ENCODE measurements at regions not wholly inside any gene's neighbourhood (a gene's known extent, or its start where the extent isn't known, plus 50 kb on each side); places are given as distances from the start of the nearest gene placed in this dataset.

DNA sequence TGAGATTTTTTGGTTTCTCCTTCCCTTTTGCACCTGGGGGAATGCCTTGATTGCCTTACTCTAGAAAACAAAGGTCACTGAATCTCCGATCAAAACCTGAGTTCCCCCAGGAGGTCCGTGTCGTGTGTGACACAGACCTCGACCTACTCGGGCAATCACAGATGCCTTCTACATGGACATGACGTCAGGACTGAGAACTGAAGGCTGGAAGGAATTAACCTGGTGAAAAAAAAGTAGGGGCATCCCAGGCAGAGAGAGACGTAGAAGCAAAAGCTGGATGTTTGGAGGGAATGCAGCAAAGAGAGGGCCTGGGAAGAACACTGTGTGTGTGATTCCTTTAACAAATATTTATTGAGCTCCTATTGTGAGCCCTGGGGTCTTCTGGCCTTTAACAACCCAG is 178.0 kb downstream of the PRDM2 start:
- no peak for DNase-seq
- no peaks in the 10 kb centered on the region for H3K36me3 Mint-ChIP-seq
- no peaks in the 10 kb centered on the region for H3K9me3 Mint-ChIP-seq
- H3K4me1 Mint-ChIP-seq (ENCODE audit: low read depth) = no peaks in the 10 kb centered on the region
- no peak overlapping the region for H3K27ac Mint-ChIP-seq
- POLR2A ChIA-PET = no interaction called here
- H3K27me3 Mint-ChIP-seq = no peaks in the 10 kb centered on the region
- CTCF ChIA-PET = no interaction called here
- intact Hi-C loops (cut with micrococcal nuclease) = no loop called here
- H3K4me3 Mint-ChIP-seq = no peak overlapping the region

DNA sequence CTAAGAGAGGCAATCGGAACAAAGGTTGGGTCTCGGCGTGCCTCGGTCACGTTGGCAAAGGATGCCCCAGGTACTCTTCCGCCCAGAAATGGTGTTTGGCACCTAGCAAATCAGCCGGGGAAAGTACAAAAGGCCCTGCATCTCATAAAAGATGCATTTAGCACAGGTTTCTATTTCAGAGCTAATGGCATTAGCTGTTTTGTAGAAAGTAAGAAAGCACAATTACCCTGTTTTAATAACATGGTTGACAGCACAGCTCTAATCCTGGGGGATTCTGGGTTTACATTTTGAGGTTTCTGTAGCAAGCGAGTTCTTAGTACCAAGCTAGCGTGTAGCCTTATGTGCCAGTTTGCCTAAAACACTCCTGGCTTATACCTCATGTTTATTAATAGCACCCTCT is 178.5 kb downstream of the PRDM2 start:
- Mint-ChIP-seq H3K36me3 (no peaks in the 10 kb centered on the region), H3K9me3 (no peaks in the 10 kb centered on the region)

DNA sequence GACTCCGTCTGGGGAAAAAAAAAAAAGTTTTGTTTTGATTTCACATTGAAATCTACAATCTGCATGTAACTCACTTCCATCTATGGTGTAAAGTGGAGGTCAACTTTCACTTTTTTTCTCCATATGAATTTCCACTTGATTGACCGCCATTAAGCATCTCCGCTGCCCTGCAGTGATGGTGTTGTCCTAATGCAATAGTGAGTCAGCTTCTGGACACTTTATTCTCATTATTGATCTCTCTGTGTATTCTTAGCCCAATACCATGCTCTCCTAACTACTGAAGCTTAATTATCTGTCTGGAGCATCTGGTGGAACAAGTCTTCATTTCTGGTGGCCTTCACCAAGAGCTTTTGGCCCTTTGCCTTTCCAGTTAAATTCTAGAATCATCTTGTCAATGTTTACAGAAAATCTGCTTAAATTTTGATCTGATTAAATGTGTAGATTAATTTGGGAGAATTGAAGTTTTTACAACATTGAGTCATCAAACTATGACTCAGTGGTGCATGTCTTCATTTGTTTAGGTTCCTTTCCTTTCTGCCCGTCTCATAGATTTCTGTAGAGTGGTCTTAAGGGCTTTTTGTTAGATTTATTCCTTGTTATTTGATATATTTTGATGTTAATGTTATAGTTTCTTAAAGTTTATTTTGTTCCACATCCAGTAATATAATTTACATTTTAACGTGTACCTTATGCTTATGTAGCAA is 181.5 kb downstream of the PRDM2 start:
- H3K27ac Mint-ChIP-seq = no peak overlapping the region
- intact Hi-C loops (cut with micrococcal nuclease) = no loop called here
- H3K4me3 Mint-ChIP-seq = no peak overlapping the region
- H3K27me3 Mint-ChIP-seq = peaks cover 3% of the 10 kb centered on the region
- ChIA-PET CTCF (no interaction called here), POLR2A (no interaction called here)
- no peaks in the 10 kb centered on the region for H3K4me1 Mint-ChIP-seq (ENCODE audit: low read depth)
- DNase-seq = no peak
- no peaks in the 10 kb centered on the region for H3K36me3 Mint-ChIP-seq
- H3K9me3 Mint-ChIP-seq = no peaks in the 10 kb centered on the region

More for the DNA sequence above, 178.5 kb downstream of the PRDM2 start:
- Mint-ChIP-seq H3K4me3 (no peak overlapping the region), H3K27ac (no peak overlapping the region), H3K4me1 (ENCODE audit: low read depth) (no peaks in the 10 kb centered on the region), H3K27me3 (no peaks in the 10 kb centered on the region)
- POLR2A ChIA-PET = no interaction called here
- CTCF ChIA-PET = no interaction called here
- intact Hi-C loops (cut with micrococcal nuclease) = no loop called here
- no peak for DNase-seq

DNA sequence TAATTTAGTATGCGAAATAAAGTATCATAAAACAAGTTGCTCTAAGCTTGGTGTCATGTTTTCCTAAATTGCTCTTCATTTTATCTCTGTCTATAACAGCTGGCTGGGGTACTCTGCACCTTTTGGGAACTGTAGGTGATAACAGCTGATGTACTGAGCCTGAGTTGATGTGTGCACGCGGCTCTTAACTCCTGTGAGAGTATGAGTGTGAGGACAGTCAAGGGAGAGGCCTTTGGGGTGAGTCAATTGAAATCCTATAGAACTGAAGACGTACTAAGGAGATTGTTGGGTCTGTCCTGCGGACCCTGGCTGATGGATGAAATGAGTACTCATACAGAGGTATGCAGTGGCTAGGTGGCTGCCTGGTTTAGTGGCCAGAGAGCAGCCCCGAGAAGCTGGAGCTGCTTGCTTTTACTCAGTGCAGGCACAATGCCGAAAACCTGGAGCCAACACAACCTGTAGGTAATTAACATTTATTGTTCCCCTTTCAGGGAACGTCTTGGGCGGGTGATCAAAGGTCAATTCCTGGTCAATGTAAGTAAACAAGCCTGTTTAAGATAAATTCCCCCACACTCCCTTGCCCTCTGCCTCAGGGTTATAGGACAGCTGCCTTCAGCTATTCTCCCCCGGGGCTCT is 188.5 kb downstream of the PRDM2 start:
- no peak overlapping the region for H3K27ac Mint-ChIP-seq
- H3K9me3 Mint-ChIP-seq = peaks cover 4% of the 10 kb centered on the region
- H3K4me1 Mint-ChIP-seq (ENCODE audit: low read depth) = peaks cover 2% of the 10 kb centered on the region
- POLR2A ChIA-PET = no interaction called here
- DNase-seq = no peak
- no peak overlapping the region for H3K4me3 Mint-ChIP-seq
- H3K36me3 Mint-ChIP-seq = peaks cover 3% of the 10 kb centered on the region
- H3K27me3 Mint-ChIP-seq = peaks cover 30% of the 10 kb centered on the region
- CTCF ChIA-PET = no interaction called here
- intact Hi-C loops (cut with micrococcal nuclease) = no loop called here

DNA sequence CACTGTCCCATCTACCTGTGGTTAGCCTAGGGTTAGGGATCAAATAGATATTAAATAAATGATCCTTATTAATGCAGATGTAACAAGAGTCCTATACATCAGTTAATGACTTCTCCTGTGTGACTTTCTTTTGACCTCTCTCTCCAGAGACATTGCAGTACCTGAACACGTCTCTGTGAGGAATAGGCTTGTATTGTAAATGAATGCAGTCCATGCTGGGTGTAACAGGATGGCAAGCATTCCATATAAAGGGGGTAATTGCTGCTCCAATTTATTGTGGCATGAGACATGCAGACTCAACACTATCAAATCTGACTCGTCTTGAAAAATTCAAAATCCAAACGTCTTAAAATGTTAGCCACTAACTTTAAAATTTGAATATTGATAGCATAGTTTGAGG is 189.5 kb downstream of the PRDM2 start:
- H3K9me3 Mint-ChIP-seq = peaks cover 4% of the 10 kb centered on the region
- H3K36me3 Mint-ChIP-seq = peaks cover 3% of the 10 kb centered on the region
- no peak overlapping the region for H3K27ac Mint-ChIP-seq
- no peak overlapping the region for H3K4me3 Mint-ChIP-seq
- H3K27me3 Mint-ChIP-seq = peaks cover 41% of the 10 kb centered on the region
- CTCF ChIA-PET = no interaction called here
- POLR2A ChIA-PET = no interaction called here
- H3K4me1 Mint-ChIP-seq (ENCODE audit: low read depth) = peaks cover 2% of the 10 kb centered on the region
- intact Hi-C loops (cut with micrococcal nuclease) = no loop called here
- DNase-seq = no peak

DNA sequence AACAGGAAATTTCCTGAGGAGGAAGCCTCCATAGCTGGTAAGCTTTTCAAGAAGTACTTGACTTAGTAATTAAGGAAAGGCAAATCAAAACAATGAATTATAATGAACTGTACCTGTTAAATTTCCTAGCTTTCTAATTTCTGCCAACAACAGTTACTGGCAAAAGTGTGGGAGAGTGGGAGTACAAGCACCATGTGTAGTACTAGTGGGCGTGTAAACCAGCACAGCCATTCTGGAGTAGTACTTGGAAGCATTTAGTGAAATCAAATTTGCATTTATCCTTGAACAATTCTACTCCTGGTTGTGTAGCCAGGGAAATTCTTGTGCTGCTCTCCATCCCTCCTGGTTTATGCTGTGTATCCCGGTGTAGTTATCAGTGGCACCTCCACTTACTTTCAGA is 190.8 kb downstream of the PRDM2 start:
- CTCF ChIA-PET = no interaction called here
- no peak overlapping the region for H3K27ac Mint-ChIP-seq
- H3K4me3 Mint-ChIP-seq = no peak overlapping the region
- H3K36me3 Mint-ChIP-seq = peaks cover 3% of the 10 kb centered on the region
- intact Hi-C loops (cut with micrococcal nuclease) = no loop called here
- DNase-seq = no peak
- POLR2A ChIA-PET = no interaction called here
- peaks cover 42% of the 10 kb centered on the region for H3K27me3 Mint-ChIP-seq
- peaks cover 4% of the 10 kb centered on the region for H3K9me3 Mint-ChIP-seq
- H3K4me1 Mint-ChIP-seq (ENCODE audit: low read depth) = peaks cover 2% of the 10 kb centered on the region

DNA sequence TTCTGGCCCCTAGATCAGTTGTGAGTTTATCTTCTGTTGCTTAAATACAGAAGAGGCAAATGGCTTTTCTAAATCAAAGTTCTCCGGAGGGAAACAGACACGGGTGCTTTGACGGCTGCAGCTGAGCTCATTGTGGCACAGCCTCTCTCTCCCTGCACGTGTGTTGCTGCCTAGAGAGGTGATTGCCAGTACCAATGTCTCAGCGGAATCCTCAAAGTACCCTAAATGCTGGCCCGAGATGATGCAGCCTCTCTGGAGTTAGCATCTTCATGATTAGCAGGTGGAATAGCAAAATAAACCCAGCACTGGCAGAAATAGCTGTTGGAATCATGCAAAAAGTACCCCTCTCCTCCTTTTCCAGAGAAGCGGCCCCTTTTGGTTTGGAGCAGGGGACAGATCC is 192.2 kb downstream of the PRDM2 start:
- intact Hi-C loops (cut with micrococcal nuclease) = no loop called here
- DNase-seq = no peak
- ChIA-PET POLR2A (no interaction called here), CTCF (no interaction called here)
- peaks cover 4% of the 10 kb centered on the region for H3K9me3 Mint-ChIP-seq
- no peak overlapping the region for H3K4me3 Mint-ChIP-seq
- H3K27me3 Mint-ChIP-seq = peaks cover 44% of the 10 kb centered on the region
- H3K36me3 Mint-ChIP-seq = peaks cover 3% of the 10 kb centered on the region
- H3K27ac Mint-ChIP-seq = no peak overlapping the region
- H3K4me1 Mint-ChIP-seq (ENCODE audit: low read depth) = peaks cover 2% of the 10 kb centered on the region

DNA sequence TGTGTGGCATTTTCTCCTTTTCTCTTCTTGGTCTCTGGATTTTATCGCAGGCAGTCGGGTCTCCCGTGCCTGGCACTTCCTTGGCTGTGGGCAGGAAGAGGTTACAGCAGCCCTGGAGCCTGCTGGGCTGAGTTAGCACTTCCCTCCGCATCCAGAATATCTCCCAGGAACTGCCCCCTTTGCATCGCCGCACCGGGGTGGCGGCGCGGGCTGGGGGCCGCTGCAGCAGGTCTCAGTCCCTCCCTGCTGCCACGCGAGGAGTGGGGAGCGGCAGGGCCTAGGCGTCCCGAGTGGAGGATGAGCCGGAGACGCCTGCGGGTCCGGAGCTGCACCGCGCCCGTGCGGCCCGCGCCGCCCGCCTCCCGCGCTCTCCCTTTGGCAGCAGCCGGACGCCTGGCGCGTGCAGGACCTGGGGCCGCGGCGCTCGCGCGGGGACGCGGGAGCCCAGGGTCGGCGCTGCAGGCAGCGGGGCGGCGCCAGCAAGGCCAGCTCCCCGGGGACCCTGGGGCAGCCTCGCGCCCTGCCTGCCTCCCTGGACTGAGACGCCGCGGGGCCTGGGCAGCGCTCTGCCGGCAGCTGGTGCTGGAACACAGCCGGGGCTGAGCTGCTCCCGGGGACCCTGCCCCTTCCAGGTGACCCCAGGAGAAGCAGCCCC is 192.8 kb downstream of the PRDM2 start:
- Mint-ChIP-seq H3K36me3 (peaks cover 3% of the 10 kb centered on the region), H3K4me1 (ENCODE audit: low read depth) (peaks cover 2% of the 10 kb centered on the region), H3K4me3 (no peak overlapping the region), H3K9me3 (peaks cover 4% of the 10 kb centered on the region), H3K27me3 (peaks cover 44% of the 10 kb centered on the region), H3K27ac (no peak overlapping the region)
- intact Hi-C loops (cut with micrococcal nuclease) = no loop called here
- ChIA-PET POLR2A (no interaction called here), CTCF (no interaction called here)
- DNase-seq = no peak

DNA sequence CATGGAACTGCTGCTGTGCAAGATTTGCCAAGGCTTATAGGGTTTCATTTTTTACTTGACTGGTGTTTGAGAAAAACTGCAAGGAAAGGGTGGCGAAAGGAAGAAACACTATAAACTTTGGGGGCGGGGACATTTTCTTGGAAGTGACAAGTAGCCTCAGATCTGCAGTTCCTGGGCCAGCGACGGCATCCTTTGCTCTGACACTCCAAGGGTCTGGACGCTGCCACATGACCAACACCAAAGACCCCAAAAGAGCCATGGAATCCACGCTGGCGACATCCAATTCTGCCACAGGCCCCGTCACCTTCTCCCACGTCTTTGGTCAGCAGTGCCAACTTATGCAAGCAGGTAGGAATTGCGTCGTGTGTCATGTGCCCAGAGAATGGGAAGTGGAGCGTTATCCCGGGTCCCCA is 193.4 kb downstream of the PRDM2 start:
- no peak overlapping the region for H3K4me3 Mint-ChIP-seq
- peaks cover 3% of the 10 kb centered on the region for H3K36me3 Mint-ChIP-seq
- H3K27ac Mint-ChIP-seq = no peak overlapping the region
- POLR2A ChIA-PET = no interaction called here
- intact Hi-C loops (cut with micrococcal nuclease) = no loop called here
- peaks cover 2% of the 10 kb centered on the region for H3K4me1 Mint-ChIP-seq (ENCODE audit: low read depth)
- DNase-seq = no peak
- peaks cover 4% of the 10 kb centered on the region for H3K9me3 Mint-ChIP-seq
- CTCF ChIA-PET = no interaction called here
- H3K27me3 Mint-ChIP-seq = peaks cover 44% of the 10 kb centered on the region

DNA sequence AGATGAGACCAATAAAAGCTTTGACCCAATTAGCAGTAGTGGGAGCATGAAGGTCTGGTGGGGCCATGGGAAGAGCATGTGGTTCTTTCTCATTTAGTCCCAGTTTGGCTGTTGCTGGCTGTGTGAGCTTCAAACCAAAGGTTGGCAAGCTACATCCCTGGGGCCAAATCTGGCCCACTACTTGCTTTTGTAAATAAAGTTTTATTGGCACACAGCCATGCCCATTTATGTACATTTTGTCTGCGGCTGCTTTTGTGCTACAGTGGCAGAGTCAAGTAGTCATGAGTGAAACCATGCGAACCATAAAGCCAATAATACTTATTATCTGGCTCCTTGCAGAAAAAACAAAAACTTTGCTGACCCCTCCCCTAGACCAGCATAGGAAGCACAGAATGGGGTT is 196.9 kb downstream of the PRDM2 start:
- Mint-ChIP-seq H3K4me3 (no peak overlapping the region), H3K27ac (no peak overlapping the region)
- intact Hi-C loops (cut with micrococcal nuclease) = no loop called here

DNA sequence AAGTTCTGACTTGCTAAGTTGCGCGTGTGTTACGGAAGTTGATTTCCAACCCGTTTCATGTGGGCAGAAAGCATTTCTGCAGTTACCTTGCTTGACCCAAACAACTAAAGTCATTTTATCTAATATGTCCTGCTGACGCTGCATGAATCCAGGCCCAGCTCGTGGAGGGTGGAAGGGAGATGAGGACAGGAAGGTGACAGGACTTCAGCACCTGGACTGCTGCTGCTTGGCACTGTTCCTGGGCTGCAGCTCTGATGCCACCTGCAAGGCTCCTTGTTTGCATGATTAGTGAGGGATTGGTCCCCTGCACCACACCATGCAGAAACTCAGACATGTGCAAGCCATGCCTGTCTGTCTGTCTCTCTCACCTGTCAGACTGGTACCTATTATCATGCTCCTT is 198.4 kb downstream of the PRDM2 start:
- no peaks in the 10 kb centered on the region for H3K36me3 Mint-ChIP-seq
- H3K4me1 Mint-ChIP-seq (ENCODE audit: low read depth) = no peaks in the 10 kb centered on the region
- peaks cover 17% of the 10 kb centered on the region for H3K27me3 Mint-ChIP-seq
- no peak for DNase-seq
- ChIA-PET POLR2A (no interaction called here), CTCF (no interaction called here)
- no peak overlapping the region for H3K4me3 Mint-ChIP-seq
- H3K9me3 Mint-ChIP-seq = no peaks in the 10 kb centered on the region
- intact Hi-C loops (cut with micrococcal nuclease) = no loop called here
- H3K27ac Mint-ChIP-seq = no peak overlapping the region

More for the DNA sequence above, 196.9 kb downstream of the PRDM2 start:
- no peak for DNase-seq
- Mint-ChIP-seq H3K9me3 (no peaks in the 10 kb centered on the region), H3K36me3 (no peaks in the 10 kb centered on the region), H3K27me3 (peaks cover 27% of the 10 kb centered on the region), H3K4me1 (ENCODE audit: low read depth) (peaks cover 2% of the 10 kb centered on the region)
- ChIA-PET CTCF (no interaction called here), POLR2A (no interaction called here)

DNA sequence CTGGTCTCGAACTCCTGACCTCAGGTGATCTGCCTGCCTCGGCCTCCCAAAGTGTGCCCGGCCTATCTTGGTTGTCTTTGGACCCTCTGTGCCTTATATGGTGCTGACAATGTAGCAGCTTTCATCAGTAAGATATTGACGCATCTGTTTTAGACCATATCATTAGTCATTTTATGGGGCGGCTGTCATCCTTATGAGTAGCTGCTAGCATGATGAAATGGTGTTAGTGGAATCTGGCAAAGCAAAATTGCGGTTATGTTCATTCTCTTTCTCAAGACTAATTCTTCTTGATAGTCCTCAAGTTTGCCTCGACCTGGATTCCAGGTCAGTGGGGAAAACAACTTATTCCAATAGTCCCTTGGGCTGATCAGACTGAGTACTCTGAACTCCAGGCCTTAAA is 199.9 kb downstream of the PRDM2 start:
- no peak overlapping the region for H3K4me3 Mint-ChIP-seq
- no peak overlapping the region for H3K27ac Mint-ChIP-seq
- H3K27me3 Mint-ChIP-seq = peaks cover 3% of the 10 kb centered on the region
- H3K9me3 Mint-ChIP-seq = peaks cover 4% of the 10 kb centered on the region
- no peaks in the 10 kb centered on the region for H3K4me1 Mint-ChIP-seq (ENCODE audit: low read depth)
- POLR2A ChIA-PET = no interaction called here
- intact Hi-C loops (cut with micrococcal nuclease) = no loop called here
- no peaks in the 10 kb centered on the region for H3K36me3 Mint-ChIP-seq
- no peak for DNase-seq
- CTCF ChIA-PET = no interaction called here

DNA sequence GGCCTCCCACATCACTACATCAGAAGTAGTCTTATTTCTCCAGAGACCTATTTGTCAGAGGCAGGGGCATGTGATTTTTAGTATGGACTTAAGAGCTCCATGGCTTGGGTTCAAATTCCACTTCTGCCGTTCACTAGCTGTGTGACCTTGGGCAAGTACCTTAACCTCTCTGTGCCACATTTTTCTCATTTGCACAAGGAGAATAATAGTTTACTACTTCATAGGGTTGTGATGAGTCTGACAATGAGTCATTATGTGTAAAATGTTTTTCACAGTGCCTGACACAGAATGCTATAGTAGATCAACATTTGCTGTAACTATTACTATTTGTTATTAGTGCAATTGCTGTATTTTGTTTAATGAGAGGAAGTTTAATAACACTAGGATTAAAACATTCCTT is 200.6 kb downstream of the PRDM2 start:
- intact Hi-C loops (cut with micrococcal nuclease) = no loop called here
- H3K36me3 Mint-ChIP-seq = no peaks in the 10 kb centered on the region
- no peak for DNase-seq
- peaks cover 4% of the 10 kb centered on the region for H3K9me3 Mint-ChIP-seq
- no peaks in the 10 kb centered on the region for H3K4me1 Mint-ChIP-seq (ENCODE audit: low read depth)
- CTCF ChIA-PET = no interaction called here
- H3K27ac Mint-ChIP-seq = no peak overlapping the region
- H3K27me3 Mint-ChIP-seq = peaks cover 2% of the 10 kb centered on the region
- H3K4me3 Mint-ChIP-seq = no peak overlapping the region
- POLR2A ChIA-PET = no interaction called here
